ENCODE measurements at regions not wholly inside any gene's neighbourhood (a gene's known extent, or its start where the extent isn't known, plus 50 kb on each side); places are given as distances from the start of the nearest gene placed in this dataset.

DNA sequence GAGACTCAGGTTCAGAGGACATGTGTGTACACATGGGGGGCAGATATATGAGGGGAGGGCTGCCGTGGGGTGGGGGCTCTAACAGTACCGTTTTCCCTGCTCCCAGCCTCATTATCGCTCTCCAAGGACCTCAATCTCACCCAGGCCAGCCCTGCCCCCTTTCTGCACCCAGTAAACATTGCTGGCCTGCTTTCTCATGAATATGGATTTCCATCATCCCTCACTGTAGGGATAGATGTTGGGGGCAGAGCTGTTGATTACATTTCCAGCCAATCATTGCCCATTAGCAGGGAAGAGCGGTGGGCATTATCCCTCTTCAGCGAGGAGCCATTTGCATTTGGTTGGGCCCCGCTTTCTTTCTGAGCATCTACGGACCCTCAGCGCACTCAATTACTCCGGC, 273.8 kb downstream of the RPS6KC1 start:
- TF ChIP-seq, protein P1, sequence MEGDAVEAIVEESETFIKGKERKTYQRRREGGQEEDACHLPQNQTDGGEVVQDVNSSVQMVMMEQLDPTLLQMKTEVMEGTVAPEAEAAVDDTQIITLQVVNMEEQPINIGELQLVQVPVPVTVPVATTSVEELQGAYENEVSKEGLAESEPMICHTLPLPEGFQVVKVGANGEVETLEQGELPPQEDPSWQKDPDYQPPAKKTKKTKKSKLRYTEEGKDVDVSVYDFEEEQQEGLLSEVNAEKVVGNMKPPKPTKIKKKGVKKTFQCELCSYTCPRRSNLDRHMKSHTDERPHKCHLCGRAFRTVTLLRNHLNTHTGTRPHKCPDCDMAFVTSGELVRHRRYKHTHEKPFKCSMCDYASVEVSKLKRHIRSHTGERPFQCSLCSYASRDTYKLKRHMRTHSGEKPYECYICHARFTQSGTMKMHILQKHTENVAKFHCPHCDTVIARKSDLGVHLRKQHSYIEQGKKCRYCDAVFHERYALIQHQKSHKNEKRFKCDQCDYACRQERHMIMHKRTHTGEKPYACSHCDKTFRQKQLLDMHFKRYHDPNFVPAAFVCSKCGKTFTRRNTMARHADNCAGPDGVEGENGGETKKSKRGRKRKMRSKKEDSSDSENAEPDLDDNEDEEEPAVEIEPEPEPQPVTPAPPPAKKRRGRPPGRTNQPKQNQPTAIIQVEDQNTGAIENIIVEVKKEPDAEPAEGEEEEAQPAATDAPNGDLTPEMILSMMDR (IDR thresholded peaks at IDR 0.05) = no peak
- TF ChIP-seq EZH2 (IDR thresholded peaks at IDR 0.05) (no peak), EZH2phosphoT487 (IDR thresholded peaks at IDR 0.05) (no peak)

Data from neural progenitor cell (in vitro differentiated cells).